Activated CD4-positive, alpha-beta T cell treated with anti-CD3 and anti-CD28 coated beads, Interleukin-10, Interleukin-2, amounts not matched to agents 100 ng/mL and 50 ng/mL, durations not matched to agents 16 hours and 8 hours (primary cell): ENCODE measurements at regions not wholly inside any gene's neighbourhood (a gene's known extent, or its start where the extent isn't known, plus 50 kb on each side); places are given as distances from the start of the nearest gene placed in this dataset.

Experiments
- DNase-seq: peaks from one replicate; pipeline ENCODE4 v3.0.0-alpha.2; 2020

GRCh38 chr21:16708101-16708835 is 804.6 kb upstream of the CXADR start:
- DNase-seq = no peak

DNA sequence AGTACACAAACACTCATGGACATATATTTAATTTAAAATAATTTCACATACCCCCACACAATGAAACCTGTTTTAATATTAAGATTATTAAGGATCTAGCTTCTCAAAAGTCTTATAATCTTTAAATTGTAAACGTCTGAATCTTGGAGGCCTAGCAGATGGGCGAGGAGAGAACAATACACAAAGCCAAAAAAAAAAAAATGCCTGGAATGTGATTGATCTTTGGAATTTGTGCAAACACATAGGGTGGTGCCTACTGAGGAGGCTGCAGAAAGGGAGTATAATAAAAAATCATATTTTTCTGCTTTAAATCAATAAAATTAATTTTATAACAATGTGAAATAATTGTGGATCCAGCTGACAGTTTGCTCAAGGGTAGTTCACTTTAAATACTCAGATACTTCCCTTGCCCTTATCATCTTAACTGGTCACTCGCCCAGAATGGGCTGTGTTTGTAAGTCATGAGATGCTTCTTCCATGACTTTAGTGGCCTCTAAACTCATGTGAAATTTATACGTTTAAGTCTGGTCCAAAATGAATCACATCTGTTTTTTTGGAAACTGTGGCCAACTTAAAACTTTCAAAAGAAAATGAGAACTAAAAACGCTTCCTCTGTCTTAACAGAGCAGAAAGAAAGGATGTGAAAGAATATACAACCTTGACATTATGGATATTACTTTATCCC is 802.8 kb upstream of the CXADR start:
- DNase-seq = no peak

- DNase-seq = no peak
Measured at GRCh38 chr21:16711757-16712156, 801.1 kb upstream of the CXADR start.

DNA sequence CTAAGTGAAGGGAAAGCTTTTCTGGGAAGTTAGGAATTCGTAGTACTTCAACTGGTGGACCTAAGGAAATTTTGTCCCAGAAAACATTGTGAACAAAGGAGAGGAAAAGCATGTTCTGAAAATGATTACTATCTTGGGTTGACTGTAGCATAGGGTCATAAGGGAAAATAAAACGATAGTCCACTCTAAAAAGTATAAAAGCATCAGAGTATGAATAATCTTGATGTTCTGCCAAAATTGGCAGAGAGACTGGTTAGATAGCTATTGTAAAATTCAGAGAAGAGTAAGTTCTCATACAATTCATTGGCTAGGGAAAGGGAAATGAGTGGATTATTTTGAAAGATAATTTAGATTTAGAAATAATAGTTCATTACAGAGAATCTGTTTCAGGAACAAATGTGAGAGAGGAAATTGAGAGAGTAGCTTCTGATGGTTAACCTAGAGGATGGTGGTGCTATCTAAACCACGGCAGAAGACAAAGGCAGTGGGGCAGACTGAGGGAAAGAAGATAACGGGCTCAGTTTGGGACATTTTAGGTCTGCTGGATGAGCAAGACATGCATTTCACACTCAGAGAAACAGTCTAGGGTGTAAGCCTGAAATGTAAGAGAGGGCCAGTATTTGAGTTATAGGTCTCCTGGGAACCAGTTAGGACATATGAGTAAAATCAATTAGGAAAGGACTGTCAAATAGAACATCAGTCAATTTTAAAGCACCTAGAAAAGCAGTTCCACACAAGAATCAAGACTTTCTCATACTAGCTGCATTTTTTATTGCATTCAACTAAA is 799.3 kb upstream of the CXADR start:
- no peak for DNase-seq

DNA sequence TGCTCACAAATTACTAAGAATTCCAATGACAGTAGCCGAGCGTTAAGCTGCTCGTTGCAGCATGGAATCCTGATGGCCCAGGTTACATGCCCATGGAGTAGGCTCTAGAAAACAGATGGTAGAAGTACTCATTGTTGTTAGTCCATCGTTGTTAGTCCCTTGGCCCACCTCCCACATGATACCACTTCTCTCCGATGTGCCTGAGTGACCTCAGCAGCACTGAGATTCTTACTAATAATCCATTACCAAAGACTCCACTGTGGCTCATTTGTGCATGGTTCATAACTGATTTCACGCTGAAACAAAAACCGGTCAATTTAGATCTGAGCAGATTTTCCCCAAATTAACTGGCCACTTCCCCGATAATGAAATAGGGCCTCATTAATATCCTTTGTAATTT is 772.3 kb upstream of the CXADR start:
- no peak for DNase-seq

DNA sequence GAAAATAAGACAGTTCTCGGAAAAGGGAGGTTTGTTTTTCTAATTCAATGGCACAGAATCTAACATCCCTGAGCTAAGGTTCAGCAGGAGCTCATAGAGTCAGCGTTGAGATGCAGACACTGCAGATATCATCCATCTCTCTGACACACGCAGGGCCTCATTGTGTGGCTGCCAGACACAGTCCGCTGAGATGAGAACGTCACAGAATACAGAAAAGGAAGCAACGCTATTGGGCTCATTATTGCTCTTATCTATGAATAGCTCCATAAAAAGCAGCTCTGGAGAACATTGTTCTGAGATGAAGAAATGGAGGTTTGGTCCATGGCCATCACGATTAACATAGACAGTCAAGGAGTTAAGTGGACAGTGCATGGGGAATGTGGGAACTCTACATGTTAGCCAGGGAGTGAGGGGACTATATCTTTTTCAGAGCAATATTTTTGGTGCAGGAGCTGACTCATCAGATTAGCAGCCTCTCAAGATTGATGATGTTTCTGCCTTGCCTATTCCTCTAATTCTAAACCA is 771.6 kb upstream of the CXADR start:
- DNase-seq = no peak

DNA sequence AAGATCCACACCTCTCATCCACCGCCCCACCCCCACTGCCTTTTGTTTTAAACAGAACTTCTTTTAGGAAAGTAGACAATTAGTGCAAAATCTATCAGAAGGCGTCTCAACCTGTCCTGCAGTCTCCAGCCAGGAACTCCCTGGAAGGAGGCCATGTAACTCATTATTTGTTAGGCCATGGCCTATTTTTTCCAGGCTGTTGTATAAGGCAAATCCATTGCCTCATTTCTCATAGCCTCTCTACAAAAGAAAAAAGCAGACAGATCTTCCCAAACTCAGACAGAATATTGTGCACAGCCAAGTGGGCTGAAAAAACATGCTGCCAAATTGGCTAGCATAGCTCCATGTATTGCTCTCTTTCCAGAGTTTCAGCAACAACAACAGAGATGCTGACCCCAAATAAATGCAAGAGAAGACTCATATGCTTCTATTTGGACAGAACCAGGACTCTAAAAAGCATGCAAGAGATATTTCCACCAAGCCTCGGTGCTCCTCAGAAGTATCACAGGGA is 770.7 kb upstream of the CXADR start:
- no peak for DNase-seq

DNA sequence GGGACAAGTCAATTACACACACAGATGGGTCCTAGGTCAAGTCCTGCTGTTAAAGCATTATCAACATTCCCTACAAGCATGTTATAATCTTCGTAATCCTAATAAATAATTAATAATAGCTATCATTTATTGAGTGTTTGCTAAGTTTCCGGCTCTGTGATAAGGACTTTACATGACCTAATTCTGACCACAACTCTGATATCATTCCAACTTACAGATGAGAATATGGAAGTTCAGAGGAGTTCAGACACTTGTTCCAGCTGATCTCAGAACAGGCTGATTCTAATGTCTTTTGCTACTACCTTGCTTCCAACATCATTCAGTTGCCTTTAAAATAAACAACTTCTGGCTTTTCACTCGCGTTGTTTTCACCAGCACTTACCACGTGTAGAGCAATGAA is 770.1 kb upstream of the CXADR start:
- DNase-seq = no peak

DNA sequence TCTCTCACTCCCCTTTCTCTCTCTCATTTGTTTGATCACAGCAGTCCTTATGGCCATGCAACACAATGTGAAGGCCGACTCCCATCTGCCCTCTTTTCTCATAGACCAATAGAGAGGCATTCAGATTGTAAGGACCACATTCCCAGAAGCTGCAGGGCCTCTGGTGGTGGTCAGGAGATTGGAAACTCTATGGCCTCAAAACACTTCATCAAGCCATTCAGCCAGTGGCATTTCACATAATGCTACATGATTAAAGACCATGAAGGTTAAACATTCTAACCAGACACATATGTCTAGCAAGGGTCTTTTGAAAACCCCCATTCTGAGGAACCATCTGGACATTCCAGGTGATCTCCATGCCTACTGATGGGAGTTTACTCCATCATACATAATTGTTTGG is 769.5 kb upstream of the CXADR start:
- DNase-seq = no peak

DNA sequence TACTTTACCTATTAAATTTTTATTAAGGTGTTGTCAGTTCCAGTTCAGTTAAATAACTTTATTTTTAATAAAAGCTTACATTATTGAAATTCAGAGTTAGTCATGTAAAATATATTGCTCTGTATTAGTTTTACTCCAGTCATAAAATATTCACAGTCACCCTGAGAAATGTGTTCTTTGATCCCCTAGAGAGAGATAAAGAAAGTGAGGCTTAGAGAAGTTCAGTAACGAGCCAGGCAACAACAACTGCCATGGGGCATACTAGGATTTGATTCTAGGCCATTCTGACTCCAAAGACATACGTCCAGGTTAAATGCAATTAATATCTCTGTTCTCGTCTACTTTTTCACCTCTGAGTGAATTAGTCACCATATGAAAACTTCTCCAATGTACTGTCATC is 761.9 kb upstream of the CXADR start:
- no peak for DNase-seq

DNA sequence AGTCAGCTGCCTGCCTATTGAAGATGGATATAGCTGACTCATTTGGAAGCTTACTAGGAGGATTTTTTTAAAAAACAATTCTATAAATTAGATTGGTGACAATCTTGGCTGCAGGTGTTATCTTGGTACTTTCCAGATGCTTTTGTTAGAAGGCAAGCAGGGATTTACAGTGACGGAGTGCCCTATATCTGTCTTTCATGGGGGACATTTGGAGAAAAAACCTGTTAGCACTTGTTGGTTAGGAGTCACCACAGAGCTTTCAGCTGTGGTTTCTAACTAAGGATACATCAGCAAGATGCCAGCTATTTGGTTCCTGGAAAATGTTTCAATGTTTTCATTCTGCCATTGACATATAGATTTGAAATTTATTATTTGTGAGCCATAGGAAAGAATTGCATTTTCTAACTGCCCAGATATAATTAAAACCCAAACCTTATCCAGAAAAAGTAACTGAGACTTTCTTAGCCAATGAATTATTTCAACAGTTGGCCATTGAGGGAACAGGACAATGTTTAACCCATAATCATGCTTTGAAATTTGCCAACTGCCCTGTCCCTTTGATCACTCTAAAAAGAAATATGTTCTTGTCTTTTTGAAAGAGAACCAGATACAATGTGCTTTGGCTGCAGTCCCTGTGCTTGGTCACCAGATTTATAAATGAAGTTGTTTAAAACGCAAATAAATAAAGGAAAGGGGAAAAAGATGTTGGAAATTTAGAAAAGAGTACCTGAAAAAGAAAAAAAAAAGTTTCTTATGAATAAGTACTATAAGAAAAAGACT is 761.0 kb upstream of the CXADR start:
- DNase-seq = no peak

DNA sequence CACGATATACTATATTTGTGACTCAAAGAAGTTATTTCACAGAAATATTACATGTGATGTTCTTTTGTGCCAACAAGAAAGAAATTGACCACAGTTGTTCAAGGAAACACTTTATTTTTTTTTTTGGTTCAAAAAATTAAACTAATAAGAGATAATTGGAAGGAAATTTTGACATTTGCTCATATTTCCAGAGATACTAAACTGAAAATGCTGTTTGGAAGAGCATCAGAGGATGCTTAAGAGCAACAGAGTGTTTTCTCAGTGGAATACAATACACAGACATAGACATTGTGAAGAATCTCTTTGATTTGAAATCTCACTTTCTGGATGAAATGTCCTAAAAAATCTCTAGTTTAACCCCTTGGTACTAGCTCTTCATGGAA is 760.4 kb upstream of the CXADR start:
- no peak for DNase-seq

DNA sequence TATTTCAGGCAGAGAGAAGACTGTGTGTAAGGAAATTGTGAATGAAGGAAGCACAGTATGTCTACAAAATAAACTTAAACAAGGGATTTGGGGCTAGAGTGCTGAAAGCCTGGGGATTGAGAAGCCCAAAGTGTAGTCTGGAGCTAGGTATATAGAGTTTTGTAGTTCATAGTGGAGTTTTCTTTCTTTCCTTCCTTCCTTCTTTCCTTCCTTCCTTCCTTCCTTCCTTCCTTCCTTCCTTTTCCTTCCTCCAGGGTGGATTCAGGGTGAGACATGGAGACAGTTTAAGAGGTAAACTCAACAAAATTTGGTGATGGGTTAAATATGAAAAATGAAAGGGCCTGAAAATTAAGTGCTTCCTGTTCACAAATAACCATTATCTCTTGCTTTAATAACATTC is 757.8 kb upstream of the CXADR start:
- no peak for DNase-seq

- no peak for DNase-seq
Measured at GRCh38 chr21:16767201-16767600, 745.6 kb upstream of the CXADR start.

DNA sequence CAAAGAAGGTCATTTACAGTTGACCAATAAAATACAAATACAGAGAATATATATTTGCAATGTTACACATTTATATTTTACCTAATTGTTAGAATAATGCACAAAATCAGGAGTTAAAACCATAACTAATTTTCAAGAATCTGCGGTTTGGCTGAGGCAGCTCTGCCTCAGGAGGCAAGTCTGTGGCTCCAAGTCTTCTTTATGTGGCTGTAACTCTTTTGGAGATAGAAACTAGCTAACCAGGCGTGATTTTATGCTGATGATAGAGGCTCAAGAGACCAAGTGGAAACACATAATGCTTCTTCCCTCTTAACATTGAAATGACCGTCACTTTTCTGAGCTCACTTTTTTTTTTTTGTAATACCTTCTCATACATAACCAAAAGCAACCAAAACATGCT is 744.7 kb upstream of the CXADR start:
- DNase-seq = no peak

- DNase-seq = no peak
Measured at GRCh38 chr21:16770266-16770665, 742.6 kb upstream of the CXADR start.

- DNase-seq = no peak
Measured at GRCh38 chr21:16773206-16773605, 739.6 kb upstream of the CXADR start.

- no peak for DNase-seq
Measured at GRCh38 chr21:16775076-16775475, 737.8 kb upstream of the CXADR start.

DNA sequence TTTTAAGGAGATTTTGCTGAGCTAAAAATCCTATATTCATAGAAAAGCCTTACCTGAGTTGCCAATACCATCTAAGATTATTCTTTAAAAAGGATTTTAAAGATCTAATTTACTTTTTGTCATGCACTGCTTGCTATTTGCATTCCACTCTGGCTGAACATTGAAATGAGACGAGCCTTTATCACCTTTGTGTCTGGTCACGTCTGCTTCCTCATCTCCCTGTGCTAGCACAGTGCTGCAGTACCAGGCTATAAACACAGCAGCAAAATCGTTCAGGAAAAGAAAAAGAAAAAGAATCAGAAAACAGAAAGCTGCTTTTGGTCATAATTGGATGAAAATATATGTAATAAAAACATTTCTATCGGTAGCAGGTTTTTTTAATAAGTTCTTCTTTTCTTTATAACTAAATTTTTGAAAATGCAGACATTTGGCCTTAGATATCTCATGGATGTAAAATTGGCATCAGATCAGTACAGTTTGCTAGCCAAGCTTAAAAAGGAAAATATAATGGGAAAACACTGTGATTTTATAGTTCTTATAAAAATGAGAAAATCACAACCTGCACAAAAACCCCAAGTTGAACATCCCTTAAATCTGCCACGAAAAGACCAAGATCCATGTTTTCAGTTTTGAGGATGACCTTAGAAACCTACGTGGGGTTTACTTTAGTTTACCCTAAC is 735.7 kb upstream of the CXADR start:
- no peak for DNase-seq

DNA sequence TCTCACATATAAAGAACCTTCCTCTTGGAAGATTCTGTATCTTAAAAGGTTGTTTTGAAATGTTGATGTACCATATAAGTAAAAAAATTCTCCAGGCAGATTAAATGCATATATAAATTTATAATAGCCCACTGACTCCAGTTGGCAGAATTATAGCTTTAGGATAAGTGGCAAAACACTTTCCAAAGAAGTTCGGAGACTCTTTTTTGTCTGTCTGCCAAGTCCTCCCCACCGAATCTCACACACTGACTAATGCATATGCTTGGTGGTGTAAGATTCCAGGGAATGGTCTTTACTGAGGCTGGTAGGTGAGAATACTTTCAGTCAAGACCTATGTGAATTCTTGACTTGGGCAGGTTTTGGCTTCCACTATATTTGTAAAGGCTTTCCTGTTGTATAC is 724.3 kb upstream of the CXADR start:
- DNase-seq = no peak

DNA sequence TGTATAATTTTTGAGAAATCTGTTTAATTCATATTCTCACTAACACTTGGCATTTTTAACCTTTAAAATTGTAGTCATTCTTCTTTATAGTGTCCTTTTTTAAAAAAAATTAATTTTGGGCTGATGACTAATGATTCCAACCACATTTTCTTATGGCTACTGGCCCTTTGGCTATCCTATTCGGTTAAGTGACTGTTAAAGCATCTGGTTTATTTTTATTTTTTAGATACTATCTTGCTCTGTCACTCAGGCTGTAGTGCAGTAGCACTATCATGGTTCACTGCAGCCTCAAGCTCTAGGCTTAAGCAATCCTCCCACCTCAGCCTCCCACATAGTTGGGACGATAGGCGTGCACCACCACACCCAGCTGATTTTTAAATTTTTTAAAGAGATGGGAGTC is 723.2 kb upstream of the CXADR start:
- no peak for DNase-seq

DNA sequence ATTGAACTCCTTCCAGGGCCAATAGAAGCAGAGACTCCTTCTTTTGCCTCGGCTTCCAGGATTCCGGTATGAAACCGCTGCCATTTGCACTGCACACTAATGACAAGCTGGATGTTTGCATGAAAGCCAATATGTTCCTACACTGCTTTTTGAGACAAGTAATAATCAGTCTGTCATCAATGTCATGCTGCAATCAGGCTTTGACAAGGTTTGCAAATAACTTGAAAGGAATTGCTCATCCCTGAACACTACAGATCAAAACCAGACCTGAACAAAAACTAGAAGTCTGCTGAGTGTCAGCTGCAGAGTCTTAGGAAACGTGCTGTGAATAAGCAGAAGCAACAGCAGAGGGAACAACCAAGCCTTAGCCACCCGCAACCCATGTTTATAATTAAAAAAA is 720.7 kb upstream of the CXADR start:
- DNase-seq = no peak
